K562 (cell line): ENCODE measurements at regions not wholly inside any gene's neighbourhood (a gene's known extent, or its start where the extent isn't known, plus 50 kb on each side); places are given as distances from the start of the nearest gene placed in this dataset.

Source experiments
- ATAC-seq: fragments of 200-7000 bp; cut with Tn5 transposase; 3 replicates; pipeline ENCODE4 v1.9.1; 2020; ENCODE audit warnings: moderate library complexity
- BruUV-seq: library from RNA; stranded (reverse); fragments of 400-500 nt; replicated peaks from 2 replicates; lab custom pipeline; 2021; lab: Mats Ljungman, UMichigan
- CTCF ChIA-PET: fragments of 300-600 bp; formaldehyde crosslinking; extraction: SDS; loops from one replicate; lab custom pipeline; 2021; ENCODE audit warnings: low intra/inter-chr PET ratio; lab: Yijun Ruan, JAX
- POLR2A ChIA-PET: fragments of 300-600, 350-650 bp; sonication (Branson Sonifier 250); formaldehyde crosslinking; extraction: SDS; loops from one replicate; lab custom pipeline; 2021; ENCODE audit warnings: antibody characterized with exemption, inconsistent platforms; lab: Yijun Ruan, JAX
- DNase-seq, 4 experiments: peaks; one replicate each; pipeline versions ENCODE4 v3.0.0 to v3.0.0-alpha.2; 2011 to 2018; ENCODE audit warnings: low spot score in 3 of 4, mixed read lengths in 3 of 4; ENCODE audit errors: extremely low read depth in 1 of 4
- FAIRE-seq: peaks from 2 replicates; lab custom pipeline; 2011; peaks lifted over from hg19 to GRCh38; lab: Jason Lieb, UNC
- H2AFZ ChIP-seq: 2 replicates; pipeline ENCODE4 v1.6.0; 2011; ENCODE audit warnings: low read depth, low read length, control low read depth, inconsistent platforms
- H3K27ac ChIP-seq: fragments of 200-600 bp; 3 replicates; pipeline ENCODE4 v1.8.0; 2011; ENCODE audit warnings: low read depth, mild to moderate bottlenecking, control low read depth, inconsistent platforms, low read length, moderate library complexity, mixed read lengths; ENCODE audit errors: extremely low read depth
- H3K27me3 ChIP-seq, 2 experiments: fragments of 300-600 bp in 1 of 2; 2 replicates in 1 of 2; 3 replicates in 1 of 2; pipeline versions ENCODE4 v1.6.0 to v1.8.0; 2011; ENCODE audit warnings: inconsistent platforms in 2 of 2, low read length in 2 of 2, mild to moderate bottlenecking in 1 of 2, mixed read lengths in 1 of 2, moderate library complexity in 1 of 2; ENCODE audit not compliant: control insufficient read depth in 2 of 2, insufficient read depth in 2 of 2
- H3K36me3 ChIP-seq: fragments of 300-600 bp; 3 replicates; pipeline ENCODE4 v1.8.0; 2011; ENCODE audit warnings: mild to moderate bottlenecking, low read length, inconsistent platforms; ENCODE audit not compliant: control insufficient read depth, insufficient read depth
- H3K4me1 ChIP-seq, 2 experiments: fragments of 200-600 bp in 1 of 2; replicated peaks in 1 of 2; 2 replicates in 1 of 2; 3 replicates in 1 of 2; pipeline versions ENCODE4 v1.5.1 to v1.8.0; 2011; ENCODE audit warnings: inconsistent platforms in 2 of 2, low read length in 2 of 2, mild to moderate bottlenecking in 1 of 2, mixed read lengths in 1 of 2, moderate library complexity in 1 of 2; ENCODE audit not compliant: control insufficient read depth in 2 of 2, insufficient read depth in 2 of 2
- H3K4me2 ChIP-seq: 2 replicates; pipeline ENCODE4 v1.6.1; 2011; ENCODE audit warnings: low read length, control low read depth, inconsistent platforms, mixed read lengths; ENCODE audit not compliant: insufficient read depth
- H3K4me3 ChIP-seq: fragments of 200-600 bp; sonication (generic), shearing (Covaris generic); 2 replicates; pipeline ENCODE4 v1.5.1; 2016; ENCODE audit warnings: control low read depth, inconsistent platforms
- H3K79me2 ChIP-seq: fragments of 200-600 bp; 3 replicates; pipeline ENCODE4 v1.8.0; 2011; ENCODE audit warnings: low read length, inconsistent platforms; ENCODE audit not compliant: control insufficient read depth, insufficient read depth
- H3K9ac ChIP-seq, 2 experiments: 2 replicates each; pipeline versions ENCODE4 v1.6.0 to v1.6.1; 2011; ENCODE audit warnings: low read depth in 2 of 2, low read length in 2 of 2, control low read depth in 1 of 2, inconsistent platforms in 1 of 2, mild to moderate bottlenecking in 1 of 2, mixed read lengths in 1 of 2; ENCODE audit not compliant: insufficient read depth in 1 of 2
- H3K9me1 ChIP-seq: one replicate; pipeline ENCODE4 v1.6.0; 2011; ENCODE audit warnings: inconsistent platforms, mild to moderate bottlenecking, low read length, moderate library complexity; ENCODE audit not compliant: control insufficient read depth, insufficient read depth
- H3K9me3 ChIP-seq: replicated peaks from 2 replicates; pipeline ENCODE4 v1.5.1; 2011; ENCODE audit warnings: low read depth, low read length, inconsistent platforms; ENCODE audit not compliant: control insufficient read depth, insufficient read depth
- H4K20me1 ChIP-seq: replicated peaks from 2 replicates; pipeline ENCODE4 v1.6.1; 2011; ENCODE audit warnings: low read length, inconsistent platforms, mixed read lengths; ENCODE audit not compliant: control insufficient read depth, insufficient read depth
- CHCHD3 ChIP-seq: fragments of 250-450 bp; sonication (Bioruptor Pico); IDR thresholded peaks from 2 replicates; pipeline ENCODE4 v2.1.2; 2022; ENCODE audit warnings: mild to moderate bottlenecking
- DNMT1 ChIP-seq: fragments of 450-650 bp; IDR thresholded peaks from 2 replicates; pipeline ENCODE4 v1.6.1; 2016; ENCODE audit warnings: antibody characterized with exemption, mild to moderate bottlenecking
- ETV5 ChIP-seq: sonication (generic); formaldehyde crosslinking; IDR thresholded peaks from 2 replicates; pipeline ENCODE4 v1.4.0; 2020; ENCODE audit warnings: low read depth, mild to moderate bottlenecking, missing genetic modification reagents
- KAT2B ChIP-seq: IDR thresholded peaks from one replicate; pipeline ENCODE4 v1.6.1; 2012; ENCODE audit warnings: low read depth, mild to moderate bottlenecking, control low read depth, inconsistent platforms, low read length, moderate library complexity
- LEF1 ChIP-seq: fragments of 450-650 bp; IDR thresholded peaks from 2 replicates; pipeline ENCODE4 v1.6.1; 2016; ENCODE audit warnings: mild to moderate bottlenecking
- SIN3B ChIP-seq: fragments of 450-650 bp; IDR thresholded peaks from 2 replicates; pipeline ENCODE4 v1.6.1; 2017; ENCODE audit warnings: low read depth, mild to moderate bottlenecking, moderate library complexity
- TAF7 ChIP-seq: fragments of 450-650 bp; IDR thresholded peaks from 2 replicates; pipeline ENCODE4 v1.6.1; 2016; ENCODE audit warnings: missing genetic modification characterization, missing compliant biosample characterization
- ZNF184 ChIP-seq: sonication (generic); formaldehyde crosslinking; IDR thresholded peaks from 2 replicates; pipeline ENCODE4 v1.5.0; 2020; ENCODE audit warnings: missing genetic modification reagents
- ZNF212 ChIP-seq: fragments of 450-650 bp; formaldehyde crosslinking; IDR thresholded peaks from 2 replicates; pipeline ENCODE4 v1.4.0; 2020; ENCODE audit warnings: mild to moderate bottlenecking
- WGBS: fragments of 100-300 bp; shearing (Covaris generic); methylation state at CpG from one replicate; pipeline ENCODE4 v1.1.6; 2016; ENCODE audit warnings: low coverage, mixed read lengths; ENCODE audit not compliant: insufficient coverage; ENCODE audit errors: missing lambda C conversion rate; 5-methylcytosine and 5-hydroxymethylcytosine counted together
- in situ Hi-C: fragments of 300-500 bp; cut with MboI; formaldehyde crosslinking; loops from 4 replicates; pipeline ENCODE4 v1.15.0; 2018; ENCODE audit warnings: inconsistent platforms, mixed read lengths
- intact Hi-C: fragments of 100-400 bp; cut with micrococcal nuclease; formaldehyde crosslinking; loops from 2 replicates; pipeline ENCODE4 v1.14.2; 2022
- TF ChIP-seq, protein P1 (sequence below), 2 experiments: fragments of 450-650 bp; IDR thresholded peaks; 2 replicates each; pipeline ENCODE4 v1.6.1; 2016
- TF ChIP-seq, protein P2 (sequence below): sonication (generic); formaldehyde crosslinking; IDR thresholded peaks from 2 replicates; pipeline ENCODE4 v1.8.1; 2023; ENCODE audit warnings: mild to moderate bottlenecking, missing genetic modification reagents
- TF ChIP-seq, protein P3 (sequence below): fragments of 450-650 bp; formaldehyde crosslinking; IDR thresholded peaks from 2 replicates; pipeline ENCODE4 v1.4.0; 2022; ENCODE audit warnings: missing genetic modification characterization

DNA sequence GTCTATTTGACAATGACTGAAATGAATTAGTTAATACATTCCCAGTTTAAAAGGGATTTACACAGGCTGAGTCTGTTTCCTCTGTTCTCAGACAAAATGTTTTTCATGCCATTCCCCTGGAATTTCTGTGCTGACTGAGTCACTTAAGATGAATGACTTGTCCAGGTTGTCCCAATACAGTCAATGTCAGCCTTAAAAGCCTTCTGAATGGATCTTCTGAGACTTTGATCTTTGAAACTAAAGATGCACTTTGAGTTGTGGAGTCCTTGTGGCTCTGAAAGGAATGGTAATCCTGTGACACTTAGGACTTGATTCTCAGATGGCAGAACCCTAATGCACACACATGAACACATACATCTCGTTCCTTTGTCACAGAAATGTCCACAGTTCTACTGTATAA, 622.2 kb upstream of the GRID2 start:
- ATAC-seq (no peak), FAIRE-seq (no peak), DNase-seq (no peak)
- in situ Hi-C loops, result no loop called here
- Histone ChIP-seq H3K27me3 (no peaks in the 10 kb centered on the region), H3K27ac (no peak overlapping the region), H3K79me2 (no peaks in the 10 kb centered on the region), H3K9me3 (no peaks in the 10 kb centered on the region), H3K4me3 (no peak overlapping the region), H3K36me3 (no peaks in the 10 kb centered on the region), H3K4me2 (no peak overlapping the region), H3K4me1 (no peaks in the 10 kb centered on the region), H2AFZ (no peak overlapping the region), H3K9me1 (no peaks in the 10 kb centered on the region), H4K20me1 (no peaks in the 10 kb centered on the region), H3K9ac (no peak overlapping the region)
- intact Hi-C loops, result no loop called here
- no TSS peak for BruUV-seq
- CTCF ChIA-PET, result no interaction called here
- WGBS, result 0% methylated on average over 1 of the region's 1 CpG
- POLR2A ChIA-PET, result no interaction called here
- TF ChIP-seq, protein P1, sequence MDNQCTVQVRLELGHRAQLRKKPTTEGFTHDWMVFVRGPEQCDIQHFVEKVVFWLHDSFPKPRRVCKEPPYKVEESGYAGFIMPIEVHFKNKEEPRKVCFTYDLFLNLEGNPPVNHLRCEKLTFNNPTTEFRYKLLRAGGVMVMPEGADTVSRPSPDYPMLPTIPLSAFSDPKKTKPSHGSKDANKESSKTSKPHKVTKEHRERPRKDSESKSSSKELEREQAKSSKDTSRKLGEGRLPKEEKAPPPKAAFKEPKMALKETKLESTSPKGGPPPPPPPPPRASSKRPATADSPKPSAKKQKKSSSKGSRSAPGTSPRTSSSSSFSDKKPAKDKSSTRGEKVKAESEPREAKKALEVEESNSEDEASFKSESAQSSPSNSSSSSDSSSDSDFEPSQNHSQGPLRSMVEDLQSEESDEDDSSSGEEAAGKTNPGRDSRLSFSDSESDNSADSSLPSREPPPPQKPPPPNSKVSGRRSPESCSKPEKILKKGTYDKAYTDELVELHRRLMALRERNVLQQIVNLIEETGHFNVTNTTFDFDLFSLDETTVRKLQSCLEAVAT (IDR thresholded peaks at IDR 0.05), result no peak
- TF ChIP-seq SIN3B, result no peak
- TF ChIP-seq, protein P2, sequence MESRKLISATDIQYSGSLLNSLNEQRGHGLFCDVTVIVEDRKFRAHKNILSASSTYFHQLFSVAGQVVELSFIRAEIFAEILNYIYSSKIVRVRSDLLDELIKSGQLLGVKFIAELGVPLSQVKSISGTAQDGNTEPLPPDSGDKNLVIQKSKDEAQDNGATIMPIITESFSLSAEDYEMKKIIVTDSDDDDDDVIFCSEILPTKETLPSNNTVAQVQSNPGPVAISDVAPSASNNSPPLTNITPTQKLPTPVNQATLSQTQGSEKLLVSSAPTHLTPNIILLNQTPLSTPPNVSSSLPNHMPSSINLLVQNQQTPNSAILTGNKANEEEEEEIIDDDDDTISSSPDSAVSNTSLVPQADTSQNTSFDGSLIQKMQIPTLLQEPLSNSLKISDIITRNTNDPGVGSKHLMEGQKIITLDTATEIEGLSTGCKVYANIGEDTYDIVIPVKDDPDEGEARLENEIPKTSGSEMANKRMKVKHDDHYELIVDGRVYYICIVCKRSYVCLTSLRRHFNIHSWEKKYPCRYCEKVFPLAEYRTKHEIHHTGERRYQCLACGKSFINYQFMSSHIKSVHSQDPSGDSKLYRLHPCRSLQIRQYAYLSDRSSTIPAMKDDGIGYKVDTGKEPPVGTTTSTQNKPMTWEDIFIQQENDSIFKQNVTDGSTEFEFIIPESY, result no peak
- no peak for TF ChIP-seq ZNF212
- no peak for TF ChIP-seq TAF7
- no peak for TF ChIP-seq ETV5
- TF ChIP-seq LEF1, result no peak
- no peak for TF ChIP-seq CHCHD3 (CRISPR knock-in tag)
- no peak for TF ChIP-seq DNMT1
- TF ChIP-seq, protein P3, sequence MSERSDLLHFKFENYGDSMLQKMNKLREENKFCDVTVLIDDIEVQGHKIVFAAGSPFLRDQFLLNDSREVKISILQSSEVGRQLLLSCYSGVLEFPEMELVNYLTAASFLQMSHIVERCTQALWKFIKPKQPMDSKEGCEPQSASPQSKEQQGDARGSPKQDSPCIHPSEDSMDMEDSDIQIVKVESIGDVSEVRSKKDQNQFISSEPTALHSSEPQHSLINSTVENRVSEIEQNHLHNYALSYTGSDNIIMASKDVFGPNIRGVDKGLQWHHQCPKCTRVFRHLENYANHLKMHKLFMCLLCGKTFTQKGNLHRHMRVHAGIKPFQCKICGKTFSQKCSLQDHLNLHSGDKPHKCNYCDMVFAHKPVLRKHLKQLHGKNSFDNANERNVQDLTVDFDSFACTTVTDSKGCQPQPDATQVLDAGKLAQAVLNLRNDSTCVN (CRISPR knock-in tag), result no peak
- TF ChIP-seq ZNF184 (CRISPR knock-in tag), result no peak
- no peak for TF ChIP-seq KAT2B
